Lower lobe of right lung (tissue), 2 donors: ENCODE measurements at regions not wholly inside any gene's neighbourhood (a gene's known extent, or its start where the extent isn't known, plus 50 kb on each side); places are given as distances from the start of the nearest gene placed in this dataset.
"Not testable (repeated sequence)": the region's sequence is repeated elsewhere in the genome, so short reads cannot be mapped to it uniquely, and the experiment has no call there.

Source experiments
- ATAC-seq, 2 donors: fragments of 200-7000 bp; cut with Tn5 transposase; one replicate each; pipeline ENCODE4 v1.9.1; 2020 to 2022; ENCODE audit warnings: mild to moderate bottlenecking in 2 of 2, moderate library complexity in 2 of 2
- DNase-seq: peaks from one replicate; pipeline ENCODE4 v3.0.0-alpha.2; 2020
- H3K27ac ChIP-seq: fragments of 200-600 bp; one replicate; pipeline ENCODE4 v1.8.0; 2022
- H3K27me3 ChIP-seq: fragments of 200-600 bp; one replicate; pipeline ENCODE4 v1.8.0; 2022; ENCODE audit warnings: low read depth
- H3K36me3 ChIP-seq: fragments of 200-600 bp; one replicate; pipeline ENCODE4 v1.8.0; 2022; ENCODE audit warnings: mild to moderate bottlenecking
- H3K4me1 ChIP-seq: fragments of 200-600 bp; one replicate; pipeline ENCODE4 v1.8.0; 2022
- H3K4me3 ChIP-seq: fragments of 200-600 bp; one replicate; pipeline ENCODE4 v1.8.0; 2022; ENCODE audit warnings: mild to moderate bottlenecking
- H3K9me3 ChIP-seq: fragments of 200-600 bp; one replicate; pipeline ENCODE4 v1.8.0; 2022
- CTCF ChIP-seq: fragments of 200-600 bp; IDR thresholded peaks from one replicate; pipeline ENCODE4 v1.8.0; 2022; ENCODE audit warnings: antibody characterized with exemption, mild to moderate bottlenecking
- intact Hi-C: fragments of 100-400 bp; cut with DNase I; formaldehyde crosslinking; loops from one replicate; pipeline ENCODE4 v1.11.0; 2022
- donor health status: DM: no; HTN: yes; CAD: no; lungs with severe emphysema.

GRCh38 chr3:170656284-170656683 lies 70.4 kb upstream of the SLC7A14 start:
- H3K27ac ChIP-seq: no peak overlapping the region
- no peak for DNase-seq

GRCh38 chr3:170653801-170654200 lies 67.9 kb upstream of the SLC7A14 start:
- no peak for TF ChIP-seq CTCF
- Histone ChIP-seq H3K4me1 (no peaks in the 10 kb centered on the region), H3K27me3 (no peaks in the 10 kb centered on the region), H3K27ac (no peak overlapping the region), H3K36me3 (no peaks in the 10 kb centered on the region), H3K4me3 (no peak overlapping the region), H3K9me3 (no peaks in the 10 kb centered on the region)
- DNase-seq: no peak
- intact Hi-C loops: no loop called here
- ATAC-seq: no peak

More at GRCh38 chr3:170656284-170656683, 70.4 kb upstream of the SLC7A14 start:
- Histone ChIP-seq H3K36me3 (no peaks in the 10 kb centered on the region), H3K4me1 (no peaks in the 10 kb centered on the region), H3K4me3 (no peak overlapping the region), H3K27me3 (no peaks in the 10 kb centered on the region), H3K9me3 (no peaks in the 10 kb centered on the region)
- ATAC-seq: no peak
- TF ChIP-seq CTCF: no peak
- intact Hi-C loops: no loop called here

- intact Hi-C loops: no loop called here
- Histone ChIP-seq H3K36me3 (no peaks in the 10 kb centered on the region), H3K4me1 (no peaks in the 10 kb centered on the region), H3K4me3 (no peak overlapping the region), H3K27ac (no peak overlapping the region), H3K27me3 (no peaks in the 10 kb centered on the region), H3K9me3 (no peaks in the 10 kb centered on the region)
- DNase-seq (no peak), ATAC-seq (no peak)
- no peak for TF ChIP-seq CTCF
These were observed 65.5 kb upstream of the SLC7A14 start for GRCh38 chr3:170651260-170651845.

GRCh38 chr3:170650557-170650956 lies 64.7 kb upstream of the SLC7A14 start:
- ATAC-seq, H3K9me3 ChIP-seq, H3K4me3 ChIP-seq, DNase-seq, H3K36me3 ChIP-seq, H3K27ac ChIP-seq, H3K27me3 ChIP-seq, H3K4me1 ChIP-seq, intact Hi-C loops: not testable (repeated sequence)

- TF ChIP-seq CTCF: no peak
- Histone ChIP-seq H3K4me3 (no peak overlapping the region), H3K4me1 (no peaks in the 10 kb centered on the region), H3K9me3 (no peaks in the 10 kb centered on the region), H3K36me3 (no peaks in the 10 kb centered on the region), H3K27ac (no peak overlapping the region), H3K27me3 (no peaks in the 10 kb centered on the region)
- DNase-seq: no peak
- no peak for ATAC-seq
- intact Hi-C loops: no loop called here
These were observed 58.8 kb upstream of the SLC7A14 start for GRCh38 chr3:170644711-170645110.

GRCh38 chr3:170643831-170644230 lies 58.0 kb upstream of the SLC7A14 start:
- intact Hi-C loops: no loop called here
- no peak for ATAC-seq
- Histone ChIP-seq H3K36me3 (no peaks in the 10 kb centered on the region), H3K4me1 (no peaks in the 10 kb centered on the region), H3K4me3 (no peak overlapping the region), H3K27ac (no peak overlapping the region), H3K9me3 (no peaks in the 10 kb centered on the region), H3K27me3 (no peaks in the 10 kb centered on the region)
- TF ChIP-seq CTCF: no peak
- DNase-seq: no peak
